IMR-90 (cell line): ENCODE measurements at regions not wholly inside any gene's neighbourhood (a gene's known extent, or its start where the extent isn't known, plus 50 kb on each side); places are given as distances from the start of the nearest gene placed in this dataset.

Source experiments
- ATAC-seq: fragments of 200-7000 bp; cut with Tn5 transposase; 2 replicates; pipeline ENCODE4 v1.9.1; 2020; ENCODE audit warnings: low read depth, mild to moderate bottlenecking, moderate library complexity
- BruUV-seq: library from RNA; stranded (reverse); fragments of 400-500 nt; replicated peaks from 2 replicates; lab custom pipeline; 2021; lab: Mats Ljungman, UMichigan
- CTCF ChIA-PET: fragments of 300-600 bp; formaldehyde crosslinking; extraction: SDS; loops from one replicate; lab custom pipeline; 2021; ENCODE audit warnings: antibody characterized with exemption; lab: Yijun Ruan, JAX
- POLR2A ChIA-PET: fragments of 300-600 bp; sonication (Branson Sonifier 250); formaldehyde crosslinking; loops from one replicate; lab custom pipeline; 2022; ENCODE audit warnings: antibody characterized with exemption; ENCODE audit not compliant: unreplicated experiment; lab: Charles Lee
- DNase-seq: peaks from one replicate; pipeline ENCODE4 v3.0.0; 2013
- H2AFZ ChIP-seq: replicated peaks from 2 replicates; pipeline ENCODE3; 2013; ENCODE audit warnings: low read length, mild to moderate bottlenecking; ENCODE audit not compliant: poor library complexity
- H2AK5ac ChIP-seq: 2 replicates; pipeline ENCODE4 v1.6.1; 2013; ENCODE audit warnings: low read depth, low read length, inconsistent platforms
- H2AK9ac ChIP-seq: replicated peaks from 2 replicates; pipeline ENCODE3; 2013; ENCODE audit warnings: mild to moderate bottlenecking, low read depth, low read length, moderate library complexity; ENCODE audit not compliant: poor library complexity
- H2BK120ac ChIP-seq: 2 replicates; pipeline ENCODE4 v1.6.1; 2013; ENCODE audit warnings: low read depth, low read length, inconsistent platforms
- H2BK15ac ChIP-seq: 3 replicates; pipeline ENCODE4 v1.6.1; 2013; ENCODE audit warnings: low read depth, low read length, inconsistent platforms
- H2BK20ac ChIP-seq: 2 replicates; pipeline ENCODE4 v1.6.1; 2013; ENCODE audit warnings: low read depth, mild to moderate bottlenecking, inconsistent platforms, low read length, moderate library complexity
- H2BK5ac ChIP-seq: 2 replicates; pipeline ENCODE4 v1.6.1; 2013; ENCODE audit warnings: mild to moderate bottlenecking, low read depth, low read length, inconsistent platforms; ENCODE audit not compliant: poor library complexity, severe bottlenecking
- H3K14ac ChIP-seq: replicated peaks from 2 replicates; pipeline ENCODE4 v1.6.1; 2013; ENCODE audit warnings: low read depth, low read length, inconsistent platforms
- H3K18ac ChIP-seq: 2 replicates; pipeline ENCODE4 v1.6.1; 2013; ENCODE audit warnings: low read depth, low read length, control low read depth
- H3K23ac ChIP-seq: 2 replicates; pipeline ENCODE4 v1.6.1; 2013; ENCODE audit warnings: low read depth, low read length, inconsistent platforms
- H3K27ac ChIP-seq: 2 replicates; pipeline ENCODE4 v1.5.1; 2013; ENCODE audit warnings: mild to moderate bottlenecking, control low read depth, low read length; ENCODE audit not compliant: insufficient read depth
- H3K27me3 ChIP-seq: 2 replicates; pipeline ENCODE4 v1.6.1; 2013; ENCODE audit warnings: low read length; ENCODE audit not compliant: control insufficient read depth, insufficient read depth
- H3K36me3 ChIP-seq: 2 replicates; pipeline ENCODE4 v1.6.1; 2013; ENCODE audit warnings: low read length, mixed read lengths; ENCODE audit not compliant: control insufficient read depth, insufficient read depth
- H3K4ac ChIP-seq: 2 replicates; pipeline ENCODE4 v1.6.1; 2013; ENCODE audit warnings: low read depth, low read length, inconsistent platforms
- H3K4me1 ChIP-seq: 2 replicates; pipeline ENCODE4 v1.6.1; 2013; ENCODE audit warnings: low read length, mixed read lengths; ENCODE audit not compliant: control insufficient read depth, insufficient read depth
- H3K4me2 ChIP-seq: 2 replicates; pipeline ENCODE4 v1.6.1; 2013; ENCODE audit warnings: low read depth, mild to moderate bottlenecking, control low read depth, low read length, moderate library complexity
- H3K4me3 ChIP-seq: 2 replicates; pipeline ENCODE4 v1.5.1; 2013; ENCODE audit warnings: low read depth, mild to moderate bottlenecking, control low read depth, low read length, moderate library complexity; ENCODE audit not compliant: insufficient read depth
- H3K56ac ChIP-seq: 2 replicates; pipeline ENCODE4 v1.6.1; 2013; ENCODE audit warnings: low read length, inconsistent platforms; ENCODE audit not compliant: insufficient read depth; ENCODE audit errors: extremely low read depth
- H3K79me1 ChIP-seq, 2 experiments: 2 replicates each; pipeline ENCODE4 v1.6.1; 2013; ENCODE audit warnings: low read length in 2 of 2, inconsistent platforms in 1 of 2, low read depth in 1 of 2
- H3K9ac ChIP-seq: 2 replicates; pipeline ENCODE4 v1.6.1; 2013; ENCODE audit warnings: low read depth, low read length, control low read depth
- H3K9me1 ChIP-seq: 2 replicates; pipeline ENCODE4 v1.6.1; 2013; ENCODE audit warnings: low read length, inconsistent platforms; ENCODE audit not compliant: insufficient read depth
- H3K9me3 ChIP-seq: 2 replicates; pipeline ENCODE4 v1.6.1; 2013; ENCODE audit warnings: low read length; ENCODE audit not compliant: control insufficient read depth, insufficient read depth
- H4K20me1 ChIP-seq: 2 replicates; pipeline ENCODE4 v1.6.1; 2013; ENCODE audit warnings: low read length, inconsistent platforms; ENCODE audit not compliant: insufficient read depth
- H4K5ac ChIP-seq: 2 replicates; pipeline ENCODE4 v1.6.1; 2013; ENCODE audit warnings: mild to moderate bottlenecking, low read depth, low read length, control low read depth
- H4K8ac ChIP-seq, 2 experiments: 2 replicates each; pipeline ENCODE4 v1.6.1; 2013; ENCODE audit warnings: low read depth in 2 of 2, low read length in 2 of 2, control low read depth in 1 of 2, inconsistent platforms in 1 of 2
- H4K91ac ChIP-seq: 2 replicates; pipeline ENCODE4 v1.6.1; 2013; ENCODE audit warnings: low read depth, low read length, inconsistent platforms; ENCODE audit not compliant: insufficient read depth
- CHD1 ChIP-seq: IDR thresholded peaks from 2 replicates; pipeline ENCODE4 v1.6.1; 2012; ENCODE audit warnings: low read depth, low read length, improper control_type of control experiment
- FOS ChIP-seq: fragments of 150-350 bp; IDR thresholded peaks from 2 replicates; pipeline ENCODE4 v1.6.1; 2016; ENCODE audit warnings: low read depth, low read length
- MAFK ChIP-seq: IDR thresholded peaks from 2 replicates; pipeline ENCODE4 v1.6.1; 2012; ENCODE audit warnings: low read depth, low read length, improper control_type of control experiment
- MAZ ChIP-seq: IDR thresholded peaks from 2 replicates; pipeline ENCODE4 v1.6.1; 2012; ENCODE audit warnings: low read depth, mild to moderate bottlenecking, low read length, improper control_type of control experiment, moderate library complexity, borderline replicate concordance
- POLR2A ChIP-seq: IDR thresholded peaks from 2 replicates; pipeline ENCODE4 v1.6.1; 2012; ENCODE audit warnings: mild to moderate bottlenecking, low read depth, low read length
- RAD21 ChIP-seq: IDR thresholded peaks from 2 replicates; pipeline ENCODE4 v1.6.1; 2012; ENCODE audit warnings: low read length, improper control_type of control experiment
- RCOR1 ChIP-seq: IDR thresholded peaks from 2 replicates; pipeline ENCODE4 v1.6.1; 2012; ENCODE audit warnings: mild to moderate bottlenecking, low read length, improper control_type of control experiment; ENCODE audit not compliant: insufficient replicate concordance
- RFX5 ChIP-seq: IDR thresholded peaks from 2 replicates; pipeline ENCODE4 v1.8.0; 2012; ENCODE audit warnings: low read depth, mild to moderate bottlenecking, low read length, moderate library complexity
- SMC3 ChIP-seq: fragments of 150-350 bp; IDR thresholded peaks from 2 replicates; pipeline ENCODE4 v1.6.1; 2016; ENCODE audit warnings: low read depth, mild to moderate bottlenecking, antibody characterized with exemption, low read length, moderate library complexity
- WGBS, 2 experiments: methylation state at CpG; one replicate each; pipeline versions ENCODE4 v1.1.5 to v1.1.7; 2013; ENCODE audit warnings: missing lambda C conversion rate in 2 of 2; ENCODE audit not compliant: insufficient read length in 1 of 2; ENCODE audit errors: extremely low coverage in 2 of 2; 5-methylcytosine and 5-hydroxymethylcytosine counted together
- dilution Hi-C: fragments of 300-500 bp; cut with HindIII; formaldehyde crosslinking; loops from one replicate; pipeline ENCODE4 v1.14.3; 2018; ENCODE audit warnings: low sequenced_read_pairs; ENCODE audit not compliant: unreplicated experiment
- in situ Hi-C: fragments of 300-500 bp; cut with MboI; formaldehyde crosslinking; loops from 3 replicates; pipeline ENCODE4 v1.14.3; 2019; ENCODE audit warnings: low sequenced_read_pairs, inconsistent platforms, mixed read lengths
- intact Hi-C: fragments of 100-400 bp; cut with micrococcal nuclease; formaldehyde crosslinking; loops from 2 replicates; pipeline ENCODE4 v1.10.0; 2022
- TF ChIP-seq, protein P1 (sequence below): conservative IDR thresholded peaks from 2 replicates; pipeline ENCODE4 v1.5.1; 2012; ENCODE audit warnings: mild to moderate bottlenecking, low read depth, low read length, improper control_type of control experiment

DNA sequence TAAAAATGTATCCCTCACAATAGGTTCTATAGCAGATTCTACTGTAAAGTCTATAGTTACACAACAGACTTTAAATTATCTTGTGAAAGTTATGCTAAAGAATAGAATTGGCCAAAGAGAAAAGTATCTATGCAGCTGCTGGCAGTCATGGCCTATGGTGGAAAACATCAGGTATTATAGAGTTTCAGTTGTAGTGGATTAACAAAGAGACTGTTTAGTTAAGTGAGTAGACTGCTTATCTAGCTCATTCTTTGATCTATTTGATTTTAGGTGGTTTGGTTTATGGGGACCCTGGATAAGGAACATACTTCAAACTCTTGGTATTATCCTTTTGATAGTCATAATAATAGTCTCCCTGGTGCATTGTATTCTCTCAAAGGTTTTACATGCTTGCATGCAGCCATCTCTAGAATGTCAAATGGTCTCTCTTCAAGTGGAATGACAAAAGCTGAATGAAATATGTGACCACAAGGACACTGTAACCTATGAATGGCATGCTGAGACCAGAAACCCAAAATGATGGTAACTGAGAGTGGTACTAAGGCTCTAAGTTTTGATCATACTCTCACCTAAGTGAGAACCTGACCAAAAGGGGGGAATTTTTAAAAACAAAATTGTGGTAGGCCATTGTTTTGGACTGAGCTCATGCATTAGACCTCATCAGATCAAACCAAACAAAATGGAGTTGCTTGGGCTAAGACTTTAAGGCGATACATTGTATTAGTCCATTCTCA, 54.9 kb upstream of the NAMPT start:
- no peak for ATAC-seq
- no peak overlapping the region for H2AK9ac ChIP-seq
- no TSS peak for BruUV-seq
- H4K91ac ChIP-seq = no peak overlapping the region
- no peaks in the 10 kb centered on the region for H3K9me1 ChIP-seq
- no peak overlapping the region for H2AK5ac ChIP-seq
- H3K18ac ChIP-seq = no peak overlapping the region
- no peak overlapping the region for H3K56ac ChIP-seq
- no peak overlapping the region for H3K27ac ChIP-seq
- H2BK15ac ChIP-seq = no peak overlapping the region
- POLR2A ChIA-PET = no interaction called here
- in situ Hi-C loops (no loop called here), dilution Hi-C loops (no loop called here), intact Hi-C loops (no loop called here)
- H3K27me3 ChIP-seq = no peaks in the 10 kb centered on the region
- no peak overlapping the region for H3K4me3 ChIP-seq
- no CpG with 5 or more reads among the region's 1 CpG for WGBS, 2 experiments
- TF ChIP-seq MAZ (no peak), FOS (no peak), RCOR1 (no peak), CHD1 (no peak), POLR2A (no peak), RAD21 (no peak), RFX5 (no peak), SMC3 (no peak), MAFK (no peak)
- TF ChIP-seq, protein P1, sequence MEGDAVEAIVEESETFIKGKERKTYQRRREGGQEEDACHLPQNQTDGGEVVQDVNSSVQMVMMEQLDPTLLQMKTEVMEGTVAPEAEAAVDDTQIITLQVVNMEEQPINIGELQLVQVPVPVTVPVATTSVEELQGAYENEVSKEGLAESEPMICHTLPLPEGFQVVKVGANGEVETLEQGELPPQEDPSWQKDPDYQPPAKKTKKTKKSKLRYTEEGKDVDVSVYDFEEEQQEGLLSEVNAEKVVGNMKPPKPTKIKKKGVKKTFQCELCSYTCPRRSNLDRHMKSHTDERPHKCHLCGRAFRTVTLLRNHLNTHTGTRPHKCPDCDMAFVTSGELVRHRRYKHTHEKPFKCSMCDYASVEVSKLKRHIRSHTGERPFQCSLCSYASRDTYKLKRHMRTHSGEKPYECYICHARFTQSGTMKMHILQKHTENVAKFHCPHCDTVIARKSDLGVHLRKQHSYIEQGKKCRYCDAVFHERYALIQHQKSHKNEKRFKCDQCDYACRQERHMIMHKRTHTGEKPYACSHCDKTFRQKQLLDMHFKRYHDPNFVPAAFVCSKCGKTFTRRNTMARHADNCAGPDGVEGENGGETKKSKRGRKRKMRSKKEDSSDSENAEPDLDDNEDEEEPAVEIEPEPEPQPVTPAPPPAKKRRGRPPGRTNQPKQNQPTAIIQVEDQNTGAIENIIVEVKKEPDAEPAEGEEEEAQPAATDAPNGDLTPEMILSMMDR = no peak
- no peak for DNase-seq
- no peak overlapping the region for H4K5ac ChIP-seq
- H3K14ac ChIP-seq = no peak overlapping the region
- no peak overlapping the region for H3K4ac ChIP-seq
- no peak overlapping the region for H3K4me2 ChIP-seq
- H2AFZ ChIP-seq = no peak overlapping the region
- no peak overlapping the region for H3K9ac ChIP-seq
- H3K9me3 ChIP-seq = peaks cover 17% of the 10 kb centered on the region
- no peaks in the 10 kb centered on the region for H4K20me1 ChIP-seq
- no peak overlapping the region for H2BK120ac ChIP-seq
- H3K4me1 ChIP-seq = no peaks in the 10 kb centered on the region
- CTCF ChIA-PET = no interaction called here
- no peaks in the 10 kb centered on the region for H3K36me3 ChIP-seq
- no peak overlapping the region for H3K23ac ChIP-seq
- no peaks in the 10 kb centered on the region for H3K79me1 ChIP-seq
- H2BK5ac ChIP-seq = no peak overlapping the region
- no peak overlapping the region for H4K8ac ChIP-seq
- H2BK20ac ChIP-seq = no peak overlapping the region
